GM12865 (cell line): ENCODE measurements at regions not wholly inside any gene's neighbourhood (a gene's known extent, or its start where the extent isn't known, plus 50 kb on each side); places are given as distances from the start of the nearest gene placed in this dataset.

Source experiments
- DNase-seq: peaks from one replicate; pipeline ENCODE4 v3.0.0; 2010; ENCODE audit warnings: low read depth
- H3K4me3 ChIP-seq: 2 replicates; pipeline ENCODE4 v1.5.1; 2011; ENCODE audit warnings: mild to moderate bottlenecking, low read depth, low read length, control low read depth
- TF ChIP-seq, protein P1 (sequence below): IDR thresholded peaks from 2 replicates; pipeline ENCODE4 v1.5.1; 2011; ENCODE audit warnings: low read length, control low read depth, low read depth, inconsistent platforms; ENCODE audit not compliant: insufficient read depth; ENCODE audit errors: missing control alignments

DNA sequence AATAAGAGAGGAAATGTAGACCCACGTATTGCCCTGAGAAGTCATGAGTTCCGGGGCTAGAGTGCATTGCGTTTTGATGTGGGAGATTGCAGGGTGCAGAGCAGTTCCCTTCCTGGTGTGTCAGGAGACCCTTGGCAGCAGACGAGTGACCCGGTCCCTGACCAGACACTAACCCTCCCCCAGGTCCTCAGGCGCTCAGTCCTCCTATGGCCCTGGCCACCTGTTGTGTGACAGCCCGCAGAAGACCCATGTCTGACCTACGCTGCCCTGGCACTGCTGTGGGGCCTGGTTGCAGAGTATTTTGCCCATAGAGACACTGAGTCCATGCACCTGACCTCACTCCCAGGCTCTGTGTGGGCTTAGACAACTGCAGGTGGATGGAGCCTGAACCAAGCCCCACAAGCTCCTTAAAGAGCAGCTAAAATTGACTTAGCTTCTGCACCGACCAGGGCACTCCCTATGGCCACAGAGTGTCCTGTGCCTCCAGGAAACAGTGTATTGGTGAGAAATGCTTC lies 833.8 kb downstream of the TBC1D22A start:
- no peak overlapping the region for H3K4me3 ChIP-seq
- no peak for DNase-seq
- TF ChIP-seq, protein P1, sequence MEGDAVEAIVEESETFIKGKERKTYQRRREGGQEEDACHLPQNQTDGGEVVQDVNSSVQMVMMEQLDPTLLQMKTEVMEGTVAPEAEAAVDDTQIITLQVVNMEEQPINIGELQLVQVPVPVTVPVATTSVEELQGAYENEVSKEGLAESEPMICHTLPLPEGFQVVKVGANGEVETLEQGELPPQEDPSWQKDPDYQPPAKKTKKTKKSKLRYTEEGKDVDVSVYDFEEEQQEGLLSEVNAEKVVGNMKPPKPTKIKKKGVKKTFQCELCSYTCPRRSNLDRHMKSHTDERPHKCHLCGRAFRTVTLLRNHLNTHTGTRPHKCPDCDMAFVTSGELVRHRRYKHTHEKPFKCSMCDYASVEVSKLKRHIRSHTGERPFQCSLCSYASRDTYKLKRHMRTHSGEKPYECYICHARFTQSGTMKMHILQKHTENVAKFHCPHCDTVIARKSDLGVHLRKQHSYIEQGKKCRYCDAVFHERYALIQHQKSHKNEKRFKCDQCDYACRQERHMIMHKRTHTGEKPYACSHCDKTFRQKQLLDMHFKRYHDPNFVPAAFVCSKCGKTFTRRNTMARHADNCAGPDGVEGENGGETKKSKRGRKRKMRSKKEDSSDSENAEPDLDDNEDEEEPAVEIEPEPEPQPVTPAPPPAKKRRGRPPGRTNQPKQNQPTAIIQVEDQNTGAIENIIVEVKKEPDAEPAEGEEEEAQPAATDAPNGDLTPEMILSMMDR = no peak

DNA sequence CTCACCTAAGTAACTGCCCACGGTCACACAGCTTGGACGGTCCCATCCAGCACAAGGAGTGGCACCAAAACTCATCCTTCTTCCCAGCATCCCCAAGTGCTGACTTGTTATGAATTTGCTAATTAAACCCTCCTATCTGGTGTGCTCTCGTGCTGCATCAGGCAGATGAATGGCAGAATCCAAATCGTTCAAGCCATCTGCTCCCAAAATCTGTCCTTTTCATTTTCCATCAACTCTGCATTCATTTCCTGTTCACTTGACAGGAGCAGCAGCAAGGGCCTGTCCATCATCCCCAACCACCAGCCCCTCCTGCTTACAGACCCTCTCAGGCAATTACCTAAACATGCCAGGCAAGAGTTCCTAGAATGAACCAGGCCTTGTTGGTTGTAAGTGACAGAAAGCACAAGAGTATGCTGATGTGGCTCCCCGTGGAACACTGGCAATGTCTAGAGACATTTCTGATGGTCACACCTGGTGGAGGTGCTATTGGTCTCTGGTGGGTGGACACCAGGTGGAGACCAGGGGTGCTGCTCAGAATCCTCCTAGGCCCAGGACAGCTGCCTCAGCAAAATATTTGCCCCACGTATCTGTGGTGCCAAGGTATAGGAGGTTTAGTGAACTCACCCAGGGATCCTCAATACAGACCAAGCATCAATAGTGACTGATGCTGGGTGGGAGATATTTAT lies 832.5 kb downstream of the TBC1D22A start:
- TF ChIP-seq, protein P1 = no peak
- H3K4me3 ChIP-seq = no peak overlapping the region
- DNase-seq = no peak

DNA sequence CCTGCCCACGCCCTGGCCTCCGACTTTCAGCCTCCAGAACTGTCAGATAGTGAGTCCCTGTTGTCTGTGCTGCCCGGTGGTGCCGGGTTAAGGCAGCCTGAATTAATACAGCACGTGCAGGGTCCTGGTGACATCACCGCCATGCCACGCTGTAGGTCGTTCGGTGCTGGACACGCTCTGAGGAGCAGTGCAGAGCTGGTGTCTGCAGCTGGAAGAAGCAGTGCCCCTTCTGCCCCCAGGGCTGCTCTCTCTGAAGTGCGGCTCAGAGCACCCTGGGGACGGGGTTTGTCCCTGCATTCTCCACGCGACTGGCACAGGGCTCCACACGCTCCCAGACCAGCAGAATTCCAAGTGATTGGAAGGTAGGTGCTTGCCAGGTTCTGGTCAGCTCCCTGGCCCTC lies 831.5 kb downstream of the TBC1D22A start:
- DNase-seq = no peak
- TF ChIP-seq, protein P1 = no peak

DNA sequence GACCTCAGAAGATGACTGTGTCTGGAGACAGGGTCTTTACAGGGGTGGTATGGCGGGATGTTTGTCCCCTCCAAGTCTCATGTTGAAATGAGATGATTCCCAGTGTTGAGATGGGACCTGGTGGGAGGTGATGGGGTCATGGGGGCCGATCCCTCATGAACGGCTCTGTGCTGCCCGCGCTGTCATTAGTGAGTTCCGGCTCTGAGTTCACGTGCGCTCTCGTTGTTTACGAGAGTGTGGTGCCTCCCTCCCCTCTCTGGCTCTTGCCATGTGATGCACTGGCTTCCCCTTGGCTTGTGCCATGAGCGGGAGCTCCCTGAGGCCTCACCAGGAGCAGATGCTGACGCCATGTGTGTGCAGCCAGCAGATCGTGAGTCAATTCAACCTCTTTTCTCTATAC lies 830.8 kb downstream of the TBC1D22A start:
- DNase-seq = no peak
- no peak overlapping the region for H3K4me3 ChIP-seq
- TF ChIP-seq, protein P1 = no peak

More for the DNA sequence above, 831.5 kb downstream of the TBC1D22A start:
- H3K4me3 ChIP-seq = no peak overlapping the region

DNA sequence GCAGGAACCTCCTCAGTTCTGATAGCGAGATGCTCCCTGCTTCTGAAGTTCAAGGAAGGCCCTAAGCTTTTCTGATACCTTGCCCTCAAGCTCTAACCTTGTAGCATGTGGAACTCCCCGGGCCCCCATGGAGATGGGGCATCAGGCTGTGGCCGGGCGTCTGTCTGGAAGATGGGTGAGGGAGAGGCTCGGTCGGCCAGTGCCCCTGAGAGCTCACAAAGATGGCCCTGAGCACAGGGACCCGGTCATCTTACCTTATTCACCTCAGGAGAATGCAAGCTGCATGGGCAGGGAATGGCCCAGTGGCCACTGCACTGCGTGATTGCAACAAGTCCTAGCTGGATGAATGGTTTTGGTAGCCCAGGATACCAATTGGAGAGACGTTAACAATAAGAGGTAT lies 830.3 kb downstream of the TBC1D22A start:
- DNase-seq = no peak
- TF ChIP-seq, protein P1 = no peak
- no peak overlapping the region for H3K4me3 ChIP-seq

DNA sequence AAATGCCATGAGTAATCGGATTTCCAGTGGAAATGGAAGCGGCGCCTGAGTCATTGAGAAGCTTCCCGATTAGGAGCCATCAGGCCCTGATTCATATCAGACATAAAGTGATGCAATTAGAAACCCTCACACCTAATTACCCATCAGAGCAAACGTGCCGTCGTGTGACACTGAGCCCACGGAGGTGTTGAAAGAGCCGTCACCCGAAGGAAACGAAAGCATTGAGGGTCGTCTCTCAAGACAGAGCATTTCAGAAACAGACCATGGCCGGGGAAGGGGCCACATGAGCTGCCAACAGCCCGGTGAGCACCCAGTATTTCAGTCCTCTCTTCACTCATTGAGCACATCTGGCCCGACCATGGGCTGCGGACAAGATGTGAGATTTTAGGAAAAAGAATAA lies 829.3 kb downstream of the TBC1D22A start:
- H3K4me3 ChIP-seq = no peak overlapping the region
- TF ChIP-seq, protein P1 = no peak
- DNase-seq = no peak

DNA sequence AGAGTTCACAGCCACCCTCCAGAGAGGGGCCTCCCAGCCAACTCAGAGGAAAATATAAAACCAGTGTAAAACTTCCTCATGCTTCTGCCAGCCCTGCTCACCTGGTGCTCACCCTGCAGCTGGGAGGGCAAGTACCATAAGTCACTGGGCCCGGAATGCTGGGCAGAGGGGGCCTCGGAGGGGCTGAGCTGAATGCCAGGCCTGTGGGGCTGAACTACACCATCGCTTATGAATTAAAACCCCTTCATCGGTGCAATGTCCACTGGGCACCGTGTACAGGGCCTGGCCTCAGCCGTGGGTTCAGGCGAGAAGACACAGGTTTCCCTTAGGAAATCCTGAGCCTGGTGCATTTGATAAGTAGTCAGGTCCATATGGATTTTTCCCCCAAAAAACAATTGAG lies 828.6 kb downstream of the TBC1D22A start:
- no peak for DNase-seq
- H3K4me3 ChIP-seq = no peak overlapping the region
- TF ChIP-seq, protein P1 = no peak
